BJ (cell line): ENCODE measurements at regions not wholly inside any gene's neighbourhood (a gene's known extent, or its start where the extent isn't known, plus 50 kb on each side); places are given as distances from the start of the nearest gene placed in this dataset.

ENCODE experiments used
- CTCF ChIA-PET: fragments of 350-600 bp; formaldehyde crosslinking; extraction: SDS; loops from one replicate; lab custom pipeline; 2021; ENCODE audit warnings: antibody characterized with exemption, inconsistent platforms; lab: Yijun Ruan, JAX
- POLR2A ChIA-PET: fragments of 300-600 bp; sonication (Branson Sonifier 250); formaldehyde crosslinking; extraction: SDS; loops from one replicate; lab custom pipeline; 2021; ENCODE audit warnings: antibody characterized with exemption; lab: Charles Lee
- DNase-seq: peaks from one replicate; pipeline ENCODE4 v3.0.0-alpha.2; 2011; ENCODE audit warnings: low read depth
- H3K27me3 ChIP-seq: 2 replicates; pipeline ENCODE4 v1.6.0; 2011; ENCODE audit warnings: low read length; ENCODE audit not compliant: control insufficient read depth, insufficient read depth
- H3K36me3 ChIP-seq: 2 replicates; pipeline ENCODE4 v1.5.1; 2011; ENCODE audit warnings: low read length; ENCODE audit not compliant: control insufficient read depth, insufficient read depth
- H3K4me3 ChIP-seq: 2 replicates; pipeline ENCODE4 v1.5.1; 2011; ENCODE audit warnings: low read depth, mild to moderate bottlenecking, control low read depth, low read length
- CTCF ChIP-seq: IDR thresholded peaks from 2 replicates; pipeline ENCODE4 v1.5.1; 2011; ENCODE audit warnings: low read depth, mild to moderate bottlenecking, control low read depth, inconsistent platforms, low read length, moderate library complexity; ENCODE audit not compliant: insufficient read depth

- DNase-seq, result no peak
- Histone ChIP-seq H3K36me3 (no peaks in the 10 kb centered on the region), H3K4me3 (no peak overlapping the region), H3K27me3 (no peaks in the 10 kb centered on the region)
- CTCF ChIA-PET, result no interaction called here
- POLR2A ChIA-PET, result no interaction called here
- no peak for TF ChIP-seq CTCF
These were observed 65.9 kb upstream of the HMGXB4 start for GRCh38 chr22:35191412-35191811.

DNA sequence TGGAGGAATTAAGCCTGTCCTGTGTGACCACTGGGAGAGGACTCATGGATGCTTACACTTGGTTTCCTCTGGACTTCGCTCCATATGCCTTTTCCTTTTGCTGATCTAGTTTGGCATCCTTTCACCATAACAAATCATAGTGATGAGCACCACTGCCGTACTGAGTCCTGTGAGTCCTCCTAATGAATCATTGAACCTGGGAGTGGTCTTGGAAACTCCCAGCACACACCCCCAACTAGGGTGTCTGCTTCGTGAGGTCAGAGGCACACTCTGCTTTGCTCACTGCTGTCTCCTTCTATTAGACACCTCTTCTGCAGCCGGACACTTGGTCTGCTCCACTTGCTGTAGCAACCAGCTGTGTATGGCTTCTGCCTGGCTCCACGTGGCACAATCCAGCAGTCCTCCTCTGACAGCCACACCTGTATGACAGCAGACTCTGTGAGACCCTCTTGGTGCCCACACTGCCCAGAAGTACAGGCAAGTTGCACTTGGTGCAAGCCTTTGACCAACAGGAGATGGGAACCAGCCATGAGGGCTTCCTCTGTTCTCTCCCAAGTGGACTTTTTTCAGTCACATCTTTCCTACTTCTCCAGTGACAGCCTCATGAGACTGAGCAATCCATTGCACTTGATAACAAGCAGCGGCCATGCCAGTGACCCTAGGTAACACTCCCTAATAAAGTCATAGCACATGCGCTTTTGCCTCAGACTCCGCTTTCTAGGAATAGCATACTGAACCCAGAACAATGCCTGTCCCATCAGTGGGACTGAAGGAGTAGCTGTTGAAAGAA is 65.0 kb upstream of the HMGXB4 start:
- TF ChIP-seq CTCF, result no peak
- no peaks in the 10 kb centered on the region for H3K27me3 ChIP-seq
- POLR2A ChIA-PET, result no interaction called here
- no peak overlapping the region for H3K4me3 ChIP-seq
- H3K36me3 ChIP-seq, result no peaks in the 10 kb centered on the region
- no peak for DNase-seq
- CTCF ChIA-PET, result no interaction called here

- H3K27me3 ChIP-seq, result no peaks in the 10 kb centered on the region; the same call in 1 of the 2 replicates
- ChIA-PET POLR2A (no interaction called here), CTCF (interaction anchor here (1.1 kb wide), 1 partner anchor 15 kb away, joined by 3 read pairs; no protein-coding TSS in a partner anchor)
- no peak overlapping the region for H3K4me3 ChIP-seq
- no peaks in the 10 kb centered on the region for H3K36me3 ChIP-seq
- no peak for DNase-seq
- TF ChIP-seq CTCF, result no peak
These were observed 62.1 kb upstream of the HMGXB4 start for GRCh38 chr22:35195226-35195625.

DNA sequence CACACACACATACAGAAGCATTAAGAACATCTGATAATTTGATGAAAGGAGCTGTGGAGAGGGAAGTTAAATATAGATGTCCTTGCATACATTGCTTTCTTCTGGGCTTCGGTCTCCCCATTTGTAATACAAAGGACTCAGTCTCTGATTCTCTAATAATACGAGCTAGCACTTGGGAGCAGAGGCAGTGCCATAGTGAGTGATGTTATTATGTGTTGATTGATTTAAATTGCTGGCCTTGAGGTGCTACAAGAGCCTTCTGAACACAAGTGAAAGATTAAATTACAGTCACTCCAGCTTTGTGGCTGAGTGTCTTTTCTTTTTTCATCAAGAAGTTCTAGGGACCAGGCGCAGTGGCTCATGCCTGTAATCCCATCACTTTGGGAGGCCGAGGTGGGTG is 61.5 kb upstream of the HMGXB4 start:
- CTCF ChIA-PET, result no interaction called here
- no peaks in the 10 kb centered on the region; the same call in 1 of the 2 replicates for H3K27me3 ChIP-seq

More for the DNA sequence above, 61.5 kb upstream of the HMGXB4 start:
- TF ChIP-seq CTCF, result no peak
- POLR2A ChIA-PET, result no interaction called here
- no peak overlapping the region for H3K4me3 ChIP-seq
- DNase-seq, result no peak
- H3K36me3 ChIP-seq, result no peaks in the 10 kb centered on the region
